AML-193 (cell line): ENCODE measurements at regions not wholly inside any gene's neighbourhood (a gene's known extent, or its start where the extent isn't known, plus 50 kb on each side); places are given as distances from the start of the nearest gene placed in this dataset.

ENCODE experiments used
- DNase-seq, 2 experiments: peaks; one replicate each; lab custom pipeline; 2025; lab: John Stamatoyannopoulos, UW

DNA sequence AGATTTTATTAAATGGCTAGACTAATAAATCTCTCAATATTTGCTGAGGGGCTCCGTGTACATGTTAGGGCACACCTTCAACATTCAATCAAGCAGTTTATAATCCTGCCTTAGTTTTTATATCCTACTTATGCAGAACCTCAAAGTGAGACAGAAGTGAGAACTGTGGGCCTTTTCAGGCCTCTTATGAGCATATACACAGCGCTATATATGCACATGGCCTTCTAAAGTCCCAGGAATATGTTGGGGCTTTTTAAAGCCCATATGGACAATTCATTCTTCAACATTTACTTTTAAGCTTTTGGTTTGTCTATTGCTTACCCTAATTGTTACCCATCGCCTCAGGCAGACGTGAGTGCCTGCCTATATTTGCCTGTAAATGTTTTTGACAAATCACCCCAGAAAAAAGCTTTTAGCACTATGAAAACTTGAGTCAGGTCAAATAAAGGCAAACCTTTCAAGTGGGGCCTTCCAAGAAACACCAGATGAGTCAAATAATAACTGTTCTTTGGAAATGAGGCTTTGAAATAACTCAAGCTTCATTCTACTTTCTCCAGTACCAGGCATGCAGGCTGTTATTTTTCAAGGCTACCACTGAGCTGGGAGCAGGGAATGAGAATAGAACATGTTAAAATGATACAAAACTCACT, 58.2 kb downstream of the ESM1 start:
- no peak for DNase-seq

GRCh38 chr5:54924487-54924886, 60.9 kb downstream of the ESM1 start:
- DNase-seq = no peak

DNA sequence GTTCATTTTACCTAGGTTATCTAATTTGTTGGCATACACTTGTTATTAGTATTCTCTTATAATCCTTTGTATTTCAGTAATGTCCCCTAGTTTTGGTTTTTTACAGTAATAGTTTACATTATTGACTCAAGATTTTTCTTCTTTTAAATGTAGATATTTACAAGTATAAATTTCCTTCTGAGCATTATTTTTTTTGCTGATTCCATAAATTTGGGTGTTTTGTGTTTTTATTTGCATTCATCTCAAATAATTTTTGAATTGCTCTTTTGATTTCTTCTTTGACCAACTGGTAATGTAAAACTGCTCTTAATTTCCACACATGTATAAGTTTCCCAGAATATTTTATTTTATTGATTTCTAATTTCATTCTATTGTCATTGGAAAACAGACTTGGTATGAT, 68.1 kb downstream of the ESM1 start:
- DNase-seq = no peak

- DNase-seq = no peak
Measured at GRCh38 chr5:54915466-54916027, 69.8 kb downstream of the ESM1 start.

GRCh38 chr5:54912021-54912420, 73.4 kb downstream of the ESM1 start:
- DNase-seq = no peak

GRCh38 chr5:54909911-54910870, 75.2 kb downstream of the ESM1 start:
- DNase-seq = no peak

GRCh38 chr5:54908774-54909525, 76.4 kb downstream of the ESM1 start:
- DNase-seq = no peak

GRCh38 chr5:54905942-54906537, 79.4 kb downstream of the ESM1 start:
- DNase-seq = peak; percentile 55 to 57

- no peak for DNase-seq
Measured at GRCh38 chr5:54905246-54905795, 80.1 kb downstream of the ESM1 start.

DNA sequence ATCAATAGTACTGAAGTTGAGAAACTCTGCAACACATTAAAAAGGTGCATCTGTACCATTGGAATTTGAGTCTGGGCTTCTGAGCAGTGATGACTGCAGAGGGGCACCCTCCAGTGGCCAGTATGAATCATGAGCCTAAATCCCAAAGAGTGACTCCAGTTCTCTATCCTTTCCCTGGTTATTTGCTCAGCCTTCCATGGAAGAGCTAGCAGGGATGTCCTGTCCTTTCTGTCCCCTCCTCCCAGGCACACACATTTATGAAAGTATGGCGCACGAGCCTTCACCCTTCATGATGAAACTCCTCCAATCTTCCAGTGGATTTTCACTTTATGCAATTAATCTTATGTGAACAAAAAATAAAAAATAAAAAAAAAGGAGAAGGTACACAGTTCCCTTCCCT, 81.0 kb downstream of the ESM1 start:
- peak; percentile 18 to 30 for DNase-seq

DNA sequence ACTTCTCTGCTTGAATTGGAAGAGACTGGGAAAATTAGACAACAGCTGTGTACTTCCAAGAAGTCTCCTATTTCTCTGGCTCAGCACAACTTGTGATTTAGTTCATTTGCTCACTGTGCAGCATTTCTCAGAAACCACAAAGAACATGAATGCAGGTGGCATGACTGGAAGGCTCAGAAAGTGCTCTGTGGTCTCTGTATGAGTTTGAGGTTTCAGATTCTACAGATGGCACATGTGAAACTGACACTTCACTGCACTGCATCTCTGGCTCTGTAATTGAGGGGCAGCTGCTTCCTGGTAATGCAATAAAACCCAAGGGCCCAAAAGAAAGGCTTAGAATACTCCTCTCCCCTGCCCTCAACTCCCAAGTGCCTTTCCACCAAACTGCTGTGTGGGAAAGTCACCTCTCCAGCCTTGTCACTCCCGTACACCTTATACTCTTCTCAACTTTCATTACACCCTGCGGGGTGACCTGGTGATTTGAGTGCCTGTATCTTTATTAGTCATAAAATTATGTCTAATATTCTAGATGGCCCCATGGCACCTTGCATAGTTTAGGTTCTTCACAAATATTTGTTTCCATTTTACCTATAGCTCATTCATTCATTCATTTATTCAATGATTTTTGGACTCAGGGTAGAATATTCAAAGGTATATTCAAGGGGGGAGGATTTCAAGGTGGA, 82.5 kb downstream of the ESM1 start:
- peak; percentile 47 to 54 for DNase-seq

GRCh38 chr5:54900984-54901725, 84.2 kb downstream of the ESM1 start:
- peak; percentile 85 to 89 for DNase-seq

DNA sequence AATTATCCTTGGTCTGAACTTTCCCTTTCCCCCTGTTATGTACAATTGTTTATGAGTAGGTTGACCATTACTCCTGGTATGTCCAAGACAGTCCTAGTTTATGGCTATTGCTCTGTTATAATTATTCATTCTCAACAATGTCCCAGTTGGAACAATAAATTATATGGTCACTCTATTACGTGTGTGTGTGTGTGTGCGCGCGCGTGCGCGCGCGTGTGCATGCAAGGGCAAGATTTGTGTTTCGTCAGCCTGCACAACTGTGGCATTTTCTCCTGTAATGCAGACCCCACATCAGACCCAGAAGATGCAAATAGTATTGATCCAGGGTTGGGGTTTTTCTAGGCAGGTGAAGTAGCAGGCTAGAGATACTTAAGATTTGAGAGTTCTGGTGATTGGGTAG, 88.4 kb downstream of the ESM1 start:
- no peak for DNase-seq

GRCh38 chr5:54895816-54896341, 89.5 kb downstream of the ESM1 start:
- peak; percentile 53 to 55 for DNase-seq

GRCh38 chr5:54894957-54895815, 90.2 kb downstream of the ESM1 start:
- no peak for DNase-seq

GRCh38 chr5:54889826-54890225, 95.6 kb downstream of the ESM1 start:
- DNase-seq = no peak

GRCh38 chr5:54887663-54888062, 97.7 kb downstream of the ESM1 start:
- no peak for DNase-seq

- no peak for DNase-seq
Measured at GRCh38 chr5:54886866-54887265, 98.5 kb downstream of the ESM1 start.

- DNase-seq = no peak
Measured at GRCh38 chr5:54885636-54886035, 99.8 kb downstream of the ESM1 start.
